ENCODE measurements at regions not wholly inside any gene's neighbourhood (a gene's known extent, or its start where the extent isn't known, plus 50 kb on each side); places are given as distances from the start of the nearest gene placed in this dataset.
"Not testable (repeated sequence)": the region's sequence is repeated elsewhere in the genome, so short reads cannot be mapped to it uniquely, and the experiment has no call there.

DNA sequence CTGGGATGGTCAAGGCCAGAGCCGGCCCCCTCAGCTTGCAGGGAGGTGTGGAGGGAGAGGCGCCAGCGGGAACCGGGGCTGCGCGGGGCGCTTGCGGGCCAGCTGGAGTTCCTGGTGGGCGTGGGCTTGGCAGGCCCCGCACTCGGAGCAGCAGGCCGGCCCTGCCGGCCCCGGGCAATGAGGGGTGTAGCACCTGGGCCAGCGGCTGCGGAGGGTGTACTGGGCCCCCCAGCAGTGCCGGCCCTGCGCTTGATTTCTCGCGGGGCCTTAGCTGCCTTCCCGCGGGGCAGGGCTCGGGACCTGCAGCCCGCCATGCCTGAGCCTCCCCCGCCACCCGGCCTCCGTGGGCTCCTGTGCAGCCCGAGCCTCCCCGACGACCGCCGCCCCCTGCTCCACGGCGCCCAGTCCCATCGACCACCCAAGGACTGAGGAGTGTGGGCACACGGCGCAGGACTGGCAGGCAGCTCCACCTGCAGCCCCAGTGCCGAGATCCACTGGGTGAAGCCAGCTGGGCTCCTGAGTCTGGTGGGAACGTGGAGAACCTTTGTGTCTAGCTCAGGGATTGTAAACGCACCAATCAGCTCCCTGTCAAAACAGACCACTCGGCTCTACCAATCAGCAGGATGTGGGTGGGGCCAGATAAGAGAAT, 489.3 kb upstream of the COBL start:
- H3K27ac ChIP-seq (ENCODE audit: extremely low read depth, low read depth, low read length); H3K4me3 ChIP-seq (ENCODE audit: low read depth, low read length); H3K9me3 ChIP-seq (ENCODE audit: control insufficient read depth, insufficient read depth, low read depth, low read length); CTCF ChIA-PET; H3K4me1 ChIP-seq (ENCODE audit: control insufficient read depth, insufficient read depth, low read length); H3K36me3 ChIP-seq (ENCODE audit: control insufficient read depth in 2 of 2, insufficient read depth in 1 of 2, low read length in 2 of 2); POLR2A ChIA-PET: not testable (repeated sequence)

DNA sequence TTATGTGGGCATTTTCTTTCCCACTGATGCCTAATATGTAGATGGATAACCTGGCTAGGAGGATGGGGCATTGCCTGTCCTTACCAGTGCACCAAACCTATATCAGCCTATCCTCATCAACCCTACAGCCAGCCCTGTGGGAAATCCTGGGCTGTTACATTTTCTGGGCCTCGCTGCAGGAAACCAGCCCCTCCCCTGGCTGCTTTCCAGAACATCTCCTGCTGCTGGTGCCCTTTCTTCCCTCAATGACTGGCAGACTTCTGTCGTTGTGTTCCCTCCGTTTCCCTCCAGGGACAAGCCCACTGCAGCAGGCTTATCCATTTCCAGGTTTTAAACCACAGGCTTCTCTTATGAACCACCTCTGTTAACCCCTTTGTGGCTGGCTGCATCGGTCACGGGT, 486.1 kb upstream of the COBL start:
- Histone ChIP-seq H3K4me1 (ENCODE audit: control insufficient read depth, insufficient read depth, low read length) (no peaks in the 10 kb centered on the region), H3K4me3 (ENCODE audit: low read depth, low read length) (no peak overlapping the region), H3K27ac (ENCODE audit: extremely low read depth, low read depth, low read length) (no peak overlapping the region), H3K36me3 (ENCODE audit: control insufficient read depth in 2 of 2, insufficient read depth in 1 of 2, low read length in 2 of 2) (no peaks in the 10 kb centered on the region), H3K9me3 (ENCODE audit: control insufficient read depth, insufficient read depth, low read depth, low read length) (no peaks in the 10 kb centered on the region)
- POLR2A ChIA-PET = no interaction called here
- TF ChIP-seq, protein P1, sequence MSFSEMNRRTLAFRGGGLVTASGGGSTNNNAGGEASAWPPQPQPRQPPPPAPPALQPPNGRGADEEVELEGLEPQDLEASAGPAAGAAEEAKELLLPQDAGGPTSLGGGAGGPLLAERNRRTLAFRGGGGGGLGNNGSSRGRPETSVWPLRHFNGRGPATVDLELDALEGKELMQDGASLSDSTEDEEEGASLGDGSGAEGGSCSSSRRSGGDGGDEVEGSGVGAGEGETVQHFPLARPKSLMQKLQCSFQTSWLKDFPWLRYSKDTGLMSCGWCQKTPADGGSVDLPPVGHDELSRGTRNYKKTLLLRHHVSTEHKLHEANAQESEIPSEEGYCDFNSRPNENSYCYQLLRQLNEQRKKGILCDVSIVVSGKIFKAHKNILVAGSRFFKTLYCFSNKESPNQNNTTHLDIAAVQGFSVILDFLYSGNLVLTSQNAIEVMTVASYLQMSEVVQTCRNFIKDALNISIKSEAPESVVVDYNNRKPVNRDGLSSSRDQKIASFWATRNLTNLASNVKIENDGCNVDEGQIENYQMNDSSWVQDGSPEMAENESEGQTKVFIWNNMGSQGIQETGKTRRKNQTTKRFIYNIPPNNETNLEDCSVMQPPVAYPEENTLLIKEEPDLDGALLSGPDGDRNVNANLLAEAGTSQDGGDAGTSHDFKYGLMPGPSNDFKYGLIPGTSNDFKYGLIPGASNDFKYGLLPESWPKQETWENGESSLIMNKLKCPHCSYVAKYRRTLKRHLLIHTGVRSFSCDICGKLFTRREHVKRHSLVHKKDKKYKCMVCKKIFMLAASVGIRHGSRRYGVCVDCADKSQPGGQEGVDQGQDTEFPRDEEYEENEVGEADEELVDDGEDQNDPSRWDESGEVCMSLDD (tag by site-specific recombination; IDR thresholded peaks at IDR 0.05) = no peak
- TF ChIP-seq, protein P2, sequence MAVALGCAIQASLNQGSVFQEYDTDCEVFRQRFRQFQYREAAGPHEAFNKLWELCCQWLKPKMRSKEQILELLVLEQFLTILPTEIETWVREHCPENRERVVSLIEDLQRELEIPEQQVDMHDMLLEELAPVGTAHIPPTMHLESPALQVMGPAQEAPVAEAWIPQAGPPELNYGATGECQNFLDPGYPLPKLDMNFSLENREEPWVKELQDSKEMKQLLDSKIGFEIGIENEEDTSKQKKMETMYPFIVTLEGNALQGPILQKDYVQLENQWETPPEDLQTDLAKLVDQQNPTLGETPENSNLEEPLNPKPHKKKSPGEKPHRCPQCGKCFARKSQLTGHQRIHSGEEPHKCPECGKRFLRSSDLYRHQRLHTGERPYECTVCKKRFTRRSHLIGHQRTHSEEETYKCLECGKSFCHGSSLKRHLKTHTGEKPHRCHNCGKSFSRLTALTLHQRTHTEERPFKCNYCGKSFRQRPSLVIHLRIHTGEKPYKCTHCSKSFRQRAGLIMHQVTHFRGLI (tag by site-specific recombination; IDR thresholded peaks at IDR 0.05) = no peak
- TF ChIP-seq ZIC2 (tag by site-specific recombination; IDR thresholded peaks at IDR 0.05) (no peak), ZNF473 (tag by site-specific recombination; IDR thresholded peaks at IDR 0.05) (no peak), ZNF114 (tag by site-specific recombination; IDR thresholded peaks at IDR 0.05) (no peak), ZNF140 (tag by site-specific recombination; IDR thresholded peaks at IDR 0.05) (no peak), SETDB1 (IDR thresholded peaks at IDR 0.05; ENCODE audit: insufficient read length, low read length) (no peak), ZNF560 (tag by site-specific recombination; IDR thresholded peaks at IDR 0.05; ENCODE audit: borderline replicate concordance) (no peak), ZNF510 (tag by site-specific recombination; IDR thresholded peaks at IDR 0.05; ENCODE audit: insufficient replicate concordance) (no peak), ZNF843 (tag by site-specific recombination; IDR thresholded peaks at IDR 0.05) (no peak), IKZF3 (tag by site-specific recombination; IDR thresholded peaks at IDR 0.05) (no peak), ZNF10 (tag by site-specific recombination; IDR thresholded peaks at IDR 0.05) (no peak), KLF10 (tag by site-specific recombination; IDR thresholded peaks at IDR 0.05) (no peak), ZNF768 (tag by site-specific recombination; IDR thresholded peaks at IDR 0.05) (no peak), MYNN (tag by site-specific recombination; IDR thresholded peaks at IDR 0.05; ENCODE audit: borderline replicate concordance) (no peak)
- TF ChIP-seq, protein P3, sequence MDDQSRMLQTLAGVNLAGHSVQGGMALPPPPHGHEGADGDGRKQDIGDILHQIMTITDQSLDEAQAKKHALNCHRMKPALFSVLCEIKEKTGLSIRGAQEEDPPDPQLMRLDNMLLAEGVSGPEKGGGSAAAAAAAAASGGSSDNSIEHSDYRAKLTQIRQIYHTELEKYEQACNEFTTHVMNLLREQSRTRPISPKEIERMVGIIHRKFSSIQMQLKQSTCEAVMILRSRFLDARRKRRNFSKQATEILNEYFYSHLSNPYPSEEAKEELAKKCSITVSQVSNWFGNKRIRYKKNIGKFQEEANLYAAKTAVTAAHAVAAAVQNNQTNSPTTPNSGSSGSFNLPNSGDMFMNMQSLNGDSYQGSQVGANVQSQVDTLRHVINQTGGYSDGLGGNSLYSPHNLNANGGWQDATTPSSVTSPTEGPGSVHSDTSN (CRISPR knock-in tag; IDR thresholded peaks at IDR 0.05) = no peak
- TF ChIP-seq, protein P4, sequence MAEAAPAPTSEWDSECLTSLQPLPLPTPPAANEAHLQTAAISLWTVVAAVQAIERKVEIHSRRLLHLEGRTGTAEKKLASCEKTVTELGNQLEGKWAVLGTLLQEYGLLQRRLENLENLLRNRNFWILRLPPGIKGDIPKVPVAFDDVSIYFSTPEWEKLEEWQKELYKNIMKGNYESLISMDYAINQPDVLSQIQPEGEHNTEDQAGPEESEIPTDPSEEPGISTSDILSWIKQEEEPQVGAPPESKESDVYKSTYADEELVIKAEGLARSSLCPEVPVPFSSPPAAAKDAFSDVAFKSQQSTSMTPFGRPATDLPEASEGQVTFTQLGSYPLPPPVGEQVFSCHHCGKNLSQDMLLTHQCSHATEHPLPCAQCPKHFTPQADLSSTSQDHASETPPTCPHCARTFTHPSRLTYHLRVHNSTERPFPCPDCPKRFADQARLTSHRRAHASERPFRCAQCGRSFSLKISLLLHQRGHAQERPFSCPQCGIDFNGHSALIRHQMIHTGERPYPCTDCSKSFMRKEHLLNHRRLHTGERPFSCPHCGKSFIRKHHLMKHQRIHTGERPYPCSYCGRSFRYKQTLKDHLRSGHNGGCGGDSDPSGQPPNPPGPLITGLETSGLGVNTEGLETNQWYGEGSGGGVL (tag by site-specific recombination; IDR thresholded peaks at IDR 0.05) = no peak
- TF ChIP-seq, protein P5, sequence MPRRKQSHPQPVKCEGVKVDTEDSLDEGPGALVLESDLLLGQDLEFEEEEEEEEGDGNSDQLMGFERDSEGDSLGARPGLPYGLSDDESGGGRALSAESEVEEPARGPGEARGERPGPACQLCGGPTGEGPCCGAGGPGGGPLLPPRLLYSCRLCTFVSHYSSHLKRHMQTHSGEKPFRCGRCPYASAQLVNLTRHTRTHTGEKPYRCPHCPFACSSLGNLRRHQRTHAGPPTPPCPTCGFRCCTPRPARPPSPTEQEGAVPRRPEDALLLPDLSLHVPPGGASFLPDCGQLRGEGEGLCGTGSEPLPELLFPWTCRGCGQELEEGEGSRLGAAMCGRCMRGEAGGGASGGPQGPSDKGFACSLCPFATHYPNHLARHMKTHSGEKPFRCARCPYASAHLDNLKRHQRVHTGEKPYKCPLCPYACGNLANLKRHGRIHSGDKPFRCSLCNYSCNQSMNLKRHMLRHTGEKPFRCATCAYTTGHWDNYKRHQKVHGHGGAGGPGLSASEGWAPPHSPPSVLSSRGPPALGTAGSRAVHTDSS (tag by site-specific recombination; IDR thresholded peaks at IDR 0.05) = no peak
- CTCF ChIA-PET = no interaction called here

Measured in HEK293 (cell line).